Parathyroid adenoma (tissue), 2 donors: ENCODE measurements at regions not wholly inside any gene's neighbourhood (a gene's known extent, or its start where the extent isn't known, plus 50 kb on each side); places are given as distances from the start of the nearest gene placed in this dataset.
"Not testable (repeated sequence)": the region's sequence is repeated elsewhere in the genome, so short reads cannot be mapped to it uniquely, and the experiment has no call there.

ENCODE experiments used
- H2AFZ ChIP-seq: fragments of 300-600 bp; sonication (generic); one replicate; pipeline ENCODE4 v1.7.0; 2017; ENCODE audit warnings: antibody characterized with exemption, mild to moderate bottlenecking
- H3K27ac ChIP-seq: fragments of 300-600 bp; sonication (generic); one replicate; pipeline ENCODE4 v1.7.0; 2017
- H3K27me3 ChIP-seq: fragments of 300-600 bp; sonication (generic); one replicate; pipeline ENCODE4 v1.7.0; 2017; ENCODE audit warnings: low read length; ENCODE audit not compliant: control insufficient read depth, insufficient read depth
- H3K36me3 ChIP-seq: fragments of 300-600 bp; sonication (generic); one replicate; pipeline ENCODE4 v1.7.0; 2017; ENCODE audit warnings: low read length; ENCODE audit not compliant: control insufficient read depth, insufficient read depth
- H3K4me1 ChIP-seq: fragments of 300-600 bp; sonication (generic); one replicate; pipeline ENCODE4 v1.7.0; 2017; ENCODE audit warnings: control low read depth
- H3K4me2 ChIP-seq: fragments of 300-600 bp; sonication (generic); one replicate; pipeline ENCODE4 v1.7.0; 2017; ENCODE audit warnings: low read length
- H3K4me3 ChIP-seq: fragments of 300-600 bp; sonication (generic); one replicate; pipeline ENCODE4 v1.7.0; 2017; ENCODE audit warnings: low read depth, low read length
- H3K79me2 ChIP-seq: fragments of 300-600 bp; sonication (generic); one replicate; pipeline ENCODE4 v1.7.0; 2017; ENCODE audit warnings: control low read depth
- H3K9ac ChIP-seq: fragments of 300-600 bp; sonication (generic); one replicate; pipeline ENCODE4 v1.7.0; 2017; ENCODE audit warnings: mild to moderate bottlenecking
- H3K9me3 ChIP-seq: fragments of 300-600 bp; sonication (generic); one replicate; pipeline ENCODE4 v1.7.0; 2017; ENCODE audit warnings: low read length; ENCODE audit not compliant: control insufficient read depth
- TF ChIP-seq, protein P1 (sequence below): fragments of 300-600 bp; sonication (generic); IDR thresholded peaks from one replicate; pipeline ENCODE4 v1.7.0; 2017; ENCODE audit warnings: antibody characterized with exemption, mild to moderate bottlenecking
- donor health status: primary hyperparathyroidism.

GRCh38 chr5:117623042-117623805, 1048.6 kb upstream of the SEMA6A start:
- Histone ChIP-seq H3K9me3 (no peaks in the 10 kb centered on the region), H3K4me3 (no peak overlapping the region), H3K27ac (no peak overlapping the region), H3K36me3 (no peaks in the 10 kb centered on the region), H3K9ac (no peak overlapping the region), H3K4me2 (no peak overlapping the region), H3K27me3 (no peaks in the 10 kb centered on the region), H3K4me1 (no peaks in the 10 kb centered on the region), H3K79me2 (no peaks in the 10 kb centered on the region), H2AFZ (no peak overlapping the region)
- TF ChIP-seq, protein P1, sequence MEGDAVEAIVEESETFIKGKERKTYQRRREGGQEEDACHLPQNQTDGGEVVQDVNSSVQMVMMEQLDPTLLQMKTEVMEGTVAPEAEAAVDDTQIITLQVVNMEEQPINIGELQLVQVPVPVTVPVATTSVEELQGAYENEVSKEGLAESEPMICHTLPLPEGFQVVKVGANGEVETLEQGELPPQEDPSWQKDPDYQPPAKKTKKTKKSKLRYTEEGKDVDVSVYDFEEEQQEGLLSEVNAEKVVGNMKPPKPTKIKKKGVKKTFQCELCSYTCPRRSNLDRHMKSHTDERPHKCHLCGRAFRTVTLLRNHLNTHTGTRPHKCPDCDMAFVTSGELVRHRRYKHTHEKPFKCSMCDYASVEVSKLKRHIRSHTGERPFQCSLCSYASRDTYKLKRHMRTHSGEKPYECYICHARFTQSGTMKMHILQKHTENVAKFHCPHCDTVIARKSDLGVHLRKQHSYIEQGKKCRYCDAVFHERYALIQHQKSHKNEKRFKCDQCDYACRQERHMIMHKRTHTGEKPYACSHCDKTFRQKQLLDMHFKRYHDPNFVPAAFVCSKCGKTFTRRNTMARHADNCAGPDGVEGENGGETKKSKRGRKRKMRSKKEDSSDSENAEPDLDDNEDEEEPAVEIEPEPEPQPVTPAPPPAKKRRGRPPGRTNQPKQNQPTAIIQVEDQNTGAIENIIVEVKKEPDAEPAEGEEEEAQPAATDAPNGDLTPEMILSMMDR: no peak

DNA sequence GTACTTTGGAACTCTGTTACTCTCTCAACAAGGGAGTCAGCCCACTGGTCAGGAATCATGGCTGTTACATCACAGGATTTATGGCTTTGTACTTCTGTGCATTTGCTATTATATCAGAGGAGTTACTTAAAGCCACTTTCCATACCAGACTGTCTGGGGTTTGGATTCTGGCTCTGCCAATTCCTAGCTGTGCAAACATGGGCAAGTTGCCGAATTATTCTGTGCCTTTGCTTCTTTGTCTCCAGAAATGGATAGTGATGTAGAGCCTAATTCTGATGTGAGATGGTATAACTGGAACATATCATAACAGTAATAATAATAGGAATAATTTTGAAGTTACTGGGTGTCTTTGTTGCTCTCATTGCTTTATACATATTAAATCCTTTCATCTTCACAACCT, 1047.3 kb upstream of the SEMA6A start:
- H3K79me2 ChIP-seq: no peaks in the 10 kb centered on the region
- H3K4me3 ChIP-seq: no peak overlapping the region
- H3K36me3 ChIP-seq: no peaks in the 10 kb centered on the region
- H3K9ac ChIP-seq: no peak overlapping the region
- no peaks in the 10 kb centered on the region for H3K9me3 ChIP-seq
- TF ChIP-seq, protein P1: no peak
- no peaks in the 10 kb centered on the region for H3K4me1 ChIP-seq
- H3K27me3 ChIP-seq: no peaks in the 10 kb centered on the region
- H3K27ac ChIP-seq: no peak overlapping the region
- no peak overlapping the region for H2AFZ ChIP-seq
- no peak overlapping the region for H3K4me2 ChIP-seq

GRCh38 chr5:117615226-117615625, 1040.6 kb upstream of the SEMA6A start:
- Histone ChIP-seq H2AFZ (no peak overlapping the region), H3K4me2 (no peak overlapping the region), H3K4me1 (no peaks in the 10 kb centered on the region), H3K27ac (no peak overlapping the region), H3K36me3 (no peaks in the 10 kb centered on the region), H3K27me3 (no peaks in the 10 kb centered on the region), H3K9ac (no peak overlapping the region), H3K9me3 (no peaks in the 10 kb centered on the region), H3K4me3 (no peak overlapping the region), H3K79me2 (no peaks in the 10 kb centered on the region)
- TF ChIP-seq, protein P1: no peak

DNA sequence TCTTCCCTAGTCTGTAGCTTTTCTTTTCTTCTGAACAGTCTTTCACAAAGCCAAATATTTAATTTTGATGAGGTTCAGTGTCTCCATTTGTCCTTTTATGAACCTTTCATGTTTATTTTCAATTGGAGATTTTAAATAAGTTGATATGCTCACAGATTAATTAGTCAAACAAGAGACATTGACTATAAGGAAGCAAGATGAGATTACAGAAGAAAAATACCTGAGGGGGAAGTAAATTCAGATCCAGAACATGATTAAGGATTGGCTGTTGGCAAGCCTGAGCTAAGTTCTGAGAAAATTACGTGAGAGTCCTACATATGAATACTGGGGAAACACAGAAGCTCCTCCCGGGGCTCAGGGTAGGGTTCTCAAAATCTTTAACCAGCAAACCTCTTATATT, 1039.8 kb upstream of the SEMA6A start:
- Histone ChIP-seq H2AFZ (no peak overlapping the region), H3K4me2 (no peak overlapping the region), H3K27me3 (no peaks in the 10 kb centered on the region), H3K79me2 (no peaks in the 10 kb centered on the region), H3K27ac (no peak overlapping the region), H3K9ac (no peak overlapping the region), H3K9me3 (no peaks in the 10 kb centered on the region), H3K36me3 (no peaks in the 10 kb centered on the region), H3K4me3 (no peak overlapping the region), H3K4me1 (no peaks in the 10 kb centered on the region)
- TF ChIP-seq, protein P1: no peak

- TF ChIP-seq, protein P1: no peak
- Histone ChIP-seq H2AFZ (no peak overlapping the region), H3K4me1 (no peaks in the 10 kb centered on the region), H3K27me3 (no peaks in the 10 kb centered on the region), H3K27ac (no peak overlapping the region), H3K36me3 (no peaks in the 10 kb centered on the region), H3K4me2 (no peak overlapping the region), H3K9me3 (no peaks in the 10 kb centered on the region), H3K4me3 (no peak overlapping the region), H3K79me2 (no peaks in the 10 kb centered on the region), H3K9ac (no peak overlapping the region)
Observed at GRCh38 chr5:117604845-117605244, 1030.2 kb upstream of the SEMA6A start.

- H3K4me1 ChIP-seq, H3K36me3 ChIP-seq, H2AFZ ChIP-seq, H3K27ac ChIP-seq, H3K4me3 ChIP-seq, H3K27me3 ChIP-seq, H3K9me3 ChIP-seq, H3K9ac ChIP-seq, H3K79me2 ChIP-seq, H3K4me2 ChIP-seq: not testable (repeated sequence)
Observed at GRCh38 chr5:117599811-117600210, 1025.2 kb upstream of the SEMA6A start.
